ENCODE measurements at regions not wholly inside any gene's neighbourhood (a gene's known extent, or its start where the extent isn't known, plus 50 kb on each side); places are given as distances from the start of the nearest gene placed in this dataset.

- TF ChIP-seq, protein P1, sequence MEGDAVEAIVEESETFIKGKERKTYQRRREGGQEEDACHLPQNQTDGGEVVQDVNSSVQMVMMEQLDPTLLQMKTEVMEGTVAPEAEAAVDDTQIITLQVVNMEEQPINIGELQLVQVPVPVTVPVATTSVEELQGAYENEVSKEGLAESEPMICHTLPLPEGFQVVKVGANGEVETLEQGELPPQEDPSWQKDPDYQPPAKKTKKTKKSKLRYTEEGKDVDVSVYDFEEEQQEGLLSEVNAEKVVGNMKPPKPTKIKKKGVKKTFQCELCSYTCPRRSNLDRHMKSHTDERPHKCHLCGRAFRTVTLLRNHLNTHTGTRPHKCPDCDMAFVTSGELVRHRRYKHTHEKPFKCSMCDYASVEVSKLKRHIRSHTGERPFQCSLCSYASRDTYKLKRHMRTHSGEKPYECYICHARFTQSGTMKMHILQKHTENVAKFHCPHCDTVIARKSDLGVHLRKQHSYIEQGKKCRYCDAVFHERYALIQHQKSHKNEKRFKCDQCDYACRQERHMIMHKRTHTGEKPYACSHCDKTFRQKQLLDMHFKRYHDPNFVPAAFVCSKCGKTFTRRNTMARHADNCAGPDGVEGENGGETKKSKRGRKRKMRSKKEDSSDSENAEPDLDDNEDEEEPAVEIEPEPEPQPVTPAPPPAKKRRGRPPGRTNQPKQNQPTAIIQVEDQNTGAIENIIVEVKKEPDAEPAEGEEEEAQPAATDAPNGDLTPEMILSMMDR (IDR thresholded peaks at IDR 0.05 in 4 of 5, conservative IDR thresholded peaks at IDR 0.05 in 1 of 5) = no peak
- no peak for TF ChIP-seq POLR2A (IDR thresholded peaks at IDR 0.05)
Observed at GRCh38 chr20:53823121-53823764, 229.6 kb upstream of the ZNF217 start.

Measured in gastrocnemius medialis (tissue), 4 donors.